Endothelial cell of umbilical vein (primary cell): ENCODE measurements at regions not wholly inside any gene's neighbourhood (a gene's known extent, or its start where the extent isn't known, plus 50 kb on each side); places are given as distances from the start of the nearest gene placed in this dataset.
"Not testable (repeated sequence)": the region's sequence is repeated elsewhere in the genome, so short reads cannot be mapped to it uniquely, and the experiment has no call there.

Experiments
- BruUV-seq: library from RNA; stranded (reverse); fragments of 400-500 nt; replicated peaks from 2 replicates; lab custom pipeline; 2021; lab: Mats Ljungman, UMichigan
- CTCF ChIA-PET: fragments of 300-600, 350-600 bp; sonication (Branson Sonifier 250); formaldehyde crosslinking; loops from one replicate; lab custom pipeline; 2021; ENCODE audit warnings: antibody characterized with exemption, inconsistent platforms; lab: Charles Lee
- POLR2A ChIA-PET: fragments of 300-600, 350-600 bp; sonication (Branson Sonifier 250); formaldehyde crosslinking; loops from one replicate; lab custom pipeline; 2021; ENCODE audit warnings: antibody characterized with exemption, inconsistent platforms; lab: Charles Lee
- DNase-seq: peaks from one replicate; pipeline ENCODE4 v3.0.0-alpha.2; 2011; ENCODE audit warnings: low read depth, low spot score
- FAIRE-seq: peaks from 2 replicates; lab custom pipeline; 2011; peaks lifted over from hg19 to GRCh38; lab: Jason Lieb, UNC
- H2AFZ ChIP-seq: 2 replicates; pipeline ENCODE4 v1.6.0; 2012; ENCODE audit warnings: low read depth, low read length, control low read depth, inconsistent platforms
- H3K27ac ChIP-seq: 2 replicates; pipeline ENCODE4 v1.5.1; 2011; ENCODE audit warnings: low read depth, mild to moderate bottlenecking, control low read depth, low read length, moderate library complexity; ENCODE audit not compliant: insufficient read depth
- H3K27me3 ChIP-seq, 2 experiments: 2 replicates each; pipeline versions ENCODE4 v1.6.0 to v1.6.1; 2011; ENCODE audit warnings: low read length in 2 of 2, mixed read lengths in 1 of 2; ENCODE audit not compliant: control insufficient read depth in 2 of 2, insufficient read depth in 2 of 2
- H3K36me3 ChIP-seq, 2 experiments: 2 replicates in 1 of 2; 3 replicates in 1 of 2; pipeline ENCODE4 v1.5.1; 2011; ENCODE audit warnings: low read length in 2 of 2, mild to moderate bottlenecking in 1 of 2, moderate library complexity in 1 of 2; ENCODE audit not compliant: control insufficient read depth in 2 of 2, insufficient read depth in 2 of 2; ENCODE audit errors: extremely low read depth in 1 of 2
- H3K4me1 ChIP-seq: 3 replicates; pipeline ENCODE4 v1.5.1; 2011; ENCODE audit warnings: mild to moderate bottlenecking, low read length; ENCODE audit not compliant: control insufficient read depth, insufficient read depth; ENCODE audit errors: extremely low read depth
- H3K4me2 ChIP-seq: 2 replicates; pipeline ENCODE4 v1.6.1; 2011; ENCODE audit warnings: low read length, control low read depth, mixed read lengths; ENCODE audit not compliant: insufficient read depth
- H3K4me3 ChIP-seq, 3 experiments: fragments of 200-600 bp in 1 of 3; sonication (generic), shearing (Covaris generic) in 1 of 3; replicated peaks in 1 of 3; 2 replicates each; pipeline ENCODE4 v1.5.1; 2011 to 2016; ENCODE audit warnings: control low read depth in 3 of 3, low read length in 3 of 3, mild to moderate bottlenecking in 2 of 3, inconsistent platforms in 1 of 3, low read depth in 1 of 3, moderate library complexity in 1 of 3; ENCODE audit not compliant: insufficient read depth in 1 of 3
- H3K79me2 ChIP-seq: 2 replicates; pipeline ENCODE4 v1.6.0; 2012; ENCODE audit warnings: low read length, inconsistent platforms; ENCODE audit not compliant: control insufficient read depth, insufficient read depth
- H3K9ac ChIP-seq: replicated peaks from 2 replicates; pipeline ENCODE3; 2011; ENCODE audit warnings: low read length, control low read depth; ENCODE audit not compliant: insufficient read depth; ENCODE audit errors: extremely low read depth
- H3K9me1 ChIP-seq: replicated peaks from 3 replicates; pipeline ENCODE4 v1.6.0; 2011; ENCODE audit warnings: mild to moderate bottlenecking, low read length; ENCODE audit not compliant: control insufficient read depth, insufficient read depth; ENCODE audit errors: extremely low read depth
- H3K9me3 ChIP-seq: replicated peaks from 2 replicates; pipeline ENCODE4 v1.5.1; 2012; ENCODE audit warnings: low read length, inconsistent platforms; ENCODE audit not compliant: control insufficient read depth, insufficient read depth
- H4K20me1 ChIP-seq: replicated peaks from 2 replicates; pipeline ENCODE3; 2011; ENCODE audit warnings: mild to moderate bottlenecking, low read length; ENCODE audit not compliant: control insufficient read depth, insufficient read depth; ENCODE audit errors: extremely low read depth
- CTCF ChIP-seq, 2 donors: IDR thresholded peaks; 1 replicate in 1 of 2; 2 replicates in 1 of 2; pipeline ENCODE4 v1.5.1; 2011; ENCODE audit warnings: low read length in 2 of 2, mild to moderate bottlenecking in 2 of 2, moderate library complexity in 2 of 2, control low read depth in 1 of 2, inconsistent platforms in 1 of 2, low read depth in 1 of 2; ENCODE audit not compliant: insufficient read depth in 1 of 2; ENCODE audit errors: extremely low read depth in 1 of 2
- EZH2 ChIP-seq: IDR thresholded peaks from 2 replicates; pipeline ENCODE4 v1.6.1; 2012; ENCODE audit warnings: borderline replicate concordance, low read depth, mild to moderate bottlenecking, moderate library complexity, low read length, inconsistent platforms; ENCODE audit not compliant: severe bottlenecking
- FOS ChIP-seq: IDR thresholded peaks from 2 replicates; pipeline ENCODE4 v1.6.1; 2011; ENCODE audit warnings: mild to moderate bottlenecking, low read length, moderate library complexity, borderline replicate concordance; ENCODE audit not compliant: insufficient read depth
- GATA2 ChIP-seq: IDR thresholded peaks from 2 replicates; pipeline ENCODE4 v1.7.0; 2011; ENCODE audit warnings: low read depth, mild to moderate bottlenecking, moderate library complexity, mixed read lengths, low read length; ENCODE audit not compliant: insufficient read length, insufficient read depth
- JUN ChIP-seq: IDR thresholded peaks from 2 replicates; pipeline ENCODE4 v1.6.1; 2011; ENCODE audit warnings: borderline replicate concordance, low read depth; ENCODE audit not compliant: insufficient read length, insufficient read depth
- MAX ChIP-seq: IDR thresholded peaks from 2 replicates; pipeline ENCODE4 v1.6.1; 2011; ENCODE audit not compliant: insufficient read depth, insufficient read length
- MYC ChIP-seq: IDR thresholded peaks from one replicate; pipeline ENCODE4 v1.6.1; 2011; ENCODE audit warnings: mild to moderate bottlenecking, low read depth, low read length
- POLR2A ChIP-seq: IDR thresholded peaks from 2 replicates; pipeline ENCODE4 v1.6.1; 2012; ENCODE audit warnings: low read depth, mild to moderate bottlenecking, control low read depth, low read length
- POLR2AphosphoS5 ChIP-seq: IDR thresholded peaks from 2 replicates; pipeline ENCODE4 v1.6.1; 2012; ENCODE audit warnings: low read depth, mild to moderate bottlenecking, control low read depth, low read length, moderate library complexity; ENCODE audit not compliant: insufficient read depth
- dilution Hi-C: fragments of 300-500 bp; cut with MboI; formaldehyde crosslinking; loops from one replicate; pipeline ENCODE4 v1.15.0; 2019; ENCODE audit warnings: low sequenced_read_pairs; ENCODE audit not compliant: extremely low pct_ligation_motif_present
- intact Hi-C: fragments of 100-400 bp; cut with micrococcal nuclease; formaldehyde crosslinking; loops from one replicate; pipeline ENCODE4 v1.10.0; 2022

GRCh38 chr19:56978023-56978565 is 137.6 kb upstream of the PEG3 start:
- no peak overlapping the region for H2AFZ ChIP-seq
- ChIA-PET CTCF (no interaction called here), POLR2A (no interaction called here)
- no peaks in the 10 kb centered on the region for H4K20me1 ChIP-seq
- no peaks in the 10 kb centered on the region for H3K4me1 ChIP-seq
- H3K4me3 ChIP-seq: no peak overlapping the region
- no peak overlapping the region for H3K9ac ChIP-seq
- no TSS peak for BruUV-seq
- dilution Hi-C loops (no loop called here), intact Hi-C loops (no loop called here)
- no peak overlapping the region for H3K4me2 ChIP-seq
- peaks cover 8% of the 10 kb centered on the region for H3K9me3 ChIP-seq
- no peaks in the 10 kb centered on the region for H3K79me2 ChIP-seq
- H3K9me1 ChIP-seq: no peaks in the 10 kb centered on the region
- no peaks in the 10 kb centered on the region for H3K36me3 ChIP-seq
- no peaks in the 10 kb centered on the region for H3K27me3 ChIP-seq
- no peak overlapping the region for H3K27ac ChIP-seq
- no peak for TF ChIP-seq MAX
- TF ChIP-seq JUN: no peak
- TF ChIP-seq CTCF (IDR thresholded peaks at IDR 0.05; ENCODE audit: extremely low read depth in 1 of 2, insufficient read depth in 1 of 2, low read depth in 1 of 2, low read length in 2 of 2): no peak
- no peak for TF ChIP-seq GATA2
- no peak for TF ChIP-seq POLR2A
- no peak for TF ChIP-seq POLR2AphosphoS5
- TF ChIP-seq MYC: no peak
- TF ChIP-seq EZH2: no peak
- no peak for TF ChIP-seq FOS
- FAIRE-seq (no peak), DNase-seq (no peak)

- H3K4me2 ChIP-seq, BruUV-seq, H3K27me3 ChIP-seq, POLR2A ChIA-PET, H2AFZ ChIP-seq, intact Hi-C loops, H3K9me3 ChIP-seq, H3K36me3 ChIP-seq, H3K79me2 ChIP-seq, CTCF ChIA-PET, H3K27ac ChIP-seq, H3K4me1 ChIP-seq, H3K4me3 ChIP-seq, H3K9ac ChIP-seq, H3K9me1 ChIP-seq, dilution Hi-C loops, FAIRE-seq, DNase-seq, H4K20me1 ChIP-seq: not testable (repeated sequence)
Measured at GRCh38 chr19:56980326-56980725, 139.5 kb upstream of the USP29 start.
